ENCODE measurements at regions not wholly inside any gene's neighbourhood (a gene's known extent, or its start where the extent isn't known, plus 50 kb on each side); places are given as distances from the start of the nearest gene placed in this dataset.

DNA sequence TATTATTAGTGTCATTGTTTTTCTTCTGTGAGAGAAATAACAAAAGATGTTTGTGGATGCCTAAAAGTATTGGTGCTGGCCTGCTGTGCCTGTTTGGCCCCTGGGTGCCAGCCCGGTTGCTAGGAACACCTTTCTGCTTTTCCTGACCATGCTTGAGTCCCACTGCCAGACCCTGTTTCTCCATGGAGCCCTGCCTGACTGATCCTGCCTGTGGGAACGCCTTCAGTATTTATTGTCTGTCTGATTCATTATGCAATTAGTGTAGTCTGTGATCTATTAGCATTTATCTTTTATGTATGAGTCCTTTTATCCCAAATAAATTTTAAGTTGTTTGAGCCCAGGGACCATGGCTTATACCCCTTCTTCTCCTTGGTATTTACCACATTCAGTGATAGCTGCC lies 98.6 kb upstream of the MPPED2 start:
- TF ChIP-seq, protein P1, sequence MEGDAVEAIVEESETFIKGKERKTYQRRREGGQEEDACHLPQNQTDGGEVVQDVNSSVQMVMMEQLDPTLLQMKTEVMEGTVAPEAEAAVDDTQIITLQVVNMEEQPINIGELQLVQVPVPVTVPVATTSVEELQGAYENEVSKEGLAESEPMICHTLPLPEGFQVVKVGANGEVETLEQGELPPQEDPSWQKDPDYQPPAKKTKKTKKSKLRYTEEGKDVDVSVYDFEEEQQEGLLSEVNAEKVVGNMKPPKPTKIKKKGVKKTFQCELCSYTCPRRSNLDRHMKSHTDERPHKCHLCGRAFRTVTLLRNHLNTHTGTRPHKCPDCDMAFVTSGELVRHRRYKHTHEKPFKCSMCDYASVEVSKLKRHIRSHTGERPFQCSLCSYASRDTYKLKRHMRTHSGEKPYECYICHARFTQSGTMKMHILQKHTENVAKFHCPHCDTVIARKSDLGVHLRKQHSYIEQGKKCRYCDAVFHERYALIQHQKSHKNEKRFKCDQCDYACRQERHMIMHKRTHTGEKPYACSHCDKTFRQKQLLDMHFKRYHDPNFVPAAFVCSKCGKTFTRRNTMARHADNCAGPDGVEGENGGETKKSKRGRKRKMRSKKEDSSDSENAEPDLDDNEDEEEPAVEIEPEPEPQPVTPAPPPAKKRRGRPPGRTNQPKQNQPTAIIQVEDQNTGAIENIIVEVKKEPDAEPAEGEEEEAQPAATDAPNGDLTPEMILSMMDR (IDR thresholded peaks at IDR 0.05; ENCODE audit: insufficient read depth, low read depth, low read length): no peak
- no peak for TF ChIP-seq EZH2 (IDR thresholded peaks at IDR 0.05; ENCODE audit: insufficient read depth, low read length)
